Ovary (tissue), 7 donors: ENCODE measurements at regions not wholly inside any gene's neighbourhood (a gene's known extent, or its start where the extent isn't known, plus 50 kb on each side); places are given as distances from the start of the nearest gene placed in this dataset.

Experiments
- DNase-seq, 5 donors: peaks; one replicate each; pipeline ENCODE4 v3.0.0-alpha.2; 2019 to 2020
- H3K27ac ChIP-seq, 2 donors: fragments of 200-600 bp; one replicate each; pipeline versions ENCODE4 v1.5.1 to v1.8.0; 2019 to 2022
- H3K27me3 ChIP-seq: fragments of 200-600 bp; one replicate; pipeline ENCODE4 v1.8.0; 2022
- H3K36me3 ChIP-seq: fragments of 200-600 bp; sonication (generic); one replicate; pipeline ENCODE4 v1.5.1; 2019
- H3K4me1 ChIP-seq: one replicate; pipeline ENCODE4 v1.8.1; 2013; ENCODE audit warnings: mild to moderate bottlenecking, moderate library complexity; ENCODE audit not compliant: insufficient read depth
- H3K4me3 ChIP-seq: fragments of 200-600 bp; sonication (generic); one replicate; pipeline ENCODE4 v1.5.1; 2017
- H3K9me3 ChIP-seq, 2 donors: fragments of 200-600 bp in 1 of 2; sonication (generic) in 1 of 2; one replicate each; pipeline versions ENCODE4 v1.5.1 to v1.8.1; 2013 to 2019; ENCODE audit warnings: mild to moderate bottlenecking in 1 of 2, moderate library complexity in 1 of 2
- CTCF ChIP-seq, 3 donors: fragments of 450-650 bp in 2 of 3; fragments of 200-600 bp in 1 of 3; IDR thresholded peaks; one replicate each; pipeline versions ENCODE4 v1.5.1 to v1.8.0; 2016 to 2022; ENCODE audit warnings: antibody characterized with exemption in 3 of 3, mild to moderate bottlenecking in 1 of 3
- EP300 ChIP-seq: sonication (generic); formaldehyde crosslinking; IDR thresholded peaks from one replicate; pipeline ENCODE4 v1.6.1; 2017; ENCODE audit warnings: antibody characterized with exemption
- POLR2A ChIP-seq: fragments of 450-650 bp; IDR thresholded peaks from one replicate; pipeline ENCODE4 v1.6.1; 2017; ENCODE audit warnings: antibody characterized with exemption, mild to moderate bottlenecking, moderate library complexity
- WGBS, 3 donors: extraction: QIAGEN DNeasy Blood & Tissue Kit in 1 of 3; methylation state at CpG; one replicate each; pipeline versions ENCODE4 v1.1.5 to v1.1.7; 2013 to 2017; 5-methylcytosine and 5-hydroxymethylcytosine counted together
- intact Hi-C, 4 donors: fragments of 100-400 bp; cut with DNase I; formaldehyde crosslinking; loops; one replicate each; pipeline versions ENCODE4 v1.11.0 to v1.15.1; 2022 to 2023
- donor health status: DM: no; HTN: no; CAD: no; lungs with moderate emphysema.
- donor health status: DM: no; HTN: no; CAD: no.
- donor health status: Bipolar disorder and iron deficiency.
- donor health status: DM: no; HTN: no; CAD: no.
- donor health status: DM: yes; HTN: yes; CAD: no.

GRCh38 chr22:22159384-22159783 lies 85.2 kb upstream of the VPREB1 start:
- Histone ChIP-seq H3K27ac (no peak overlapping the region), H3K9me3 (no peaks in the 10 kb centered on the region), H3K4me1 (no peaks in the 10 kb centered on the region), H3K27me3 (no peaks in the 10 kb centered on the region), H3K4me3 (no peak overlapping the region), H3K36me3 (no peaks in the 10 kb centered on the region)
- WGBS, 3 donors = 55 to 63% (median 59%) methylated on average over 1 of the region's 1 CpG
- intact Hi-C loops = no loop called here
- no peak for TF ChIP-seq CTCF (IDR thresholded peaks at IDR 0.05)
- TF ChIP-seq POLR2A = no peak
- TF ChIP-seq EP300 = no peak
- no peak for DNase-seq

GRCh38 chr22:22158965-22159364 lies 85.6 kb upstream of the VPREB1 start:
- DNase-seq = no peak
- Histone ChIP-seq H3K4me3 (no peak overlapping the region), H3K27me3 (no peaks in the 10 kb centered on the region), H3K9me3 (no peaks in the 10 kb centered on the region), H3K27ac (no peak overlapping the region), H3K4me1 (no peaks in the 10 kb centered on the region), H3K36me3 (no peaks in the 10 kb centered on the region)
- intact Hi-C loops = no loop called here
- TF ChIP-seq CTCF (IDR thresholded peaks at IDR 0.05) (no peak), EP300 (no peak), POLR2A (no peak)
- 11 to 24% (median 16%) methylated on average over 3 of the region's 3 CpGs for WGBS, 3 donors

- Histone ChIP-seq H3K4me3 (no peak overlapping the region), H3K36me3 (no peaks in the 10 kb centered on the region), H3K9me3 (no peaks in the 10 kb centered on the region), H3K4me1 (no peaks in the 10 kb centered on the region), H3K27ac (no peak overlapping the region), H3K27me3 (no peaks in the 10 kb centered on the region)
- TF ChIP-seq POLR2A (no peak), EP300 (no peak), CTCF (IDR thresholded peaks at IDR 0.05) (no peak)
- no peak for DNase-seq
- intact Hi-C loops = no loop called here
- 20 to 72% (median 49%) methylated on average over 4 of the region's 4 CpGs for WGBS, 3 donors
Observed at GRCh38 chr22:22158207-22158816, 86.3 kb upstream of the VPREB1 start.

GRCh38 chr22:22157348-22157725 lies 87.2 kb upstream of the VPREB1 start:
- intact Hi-C loops = no loop called here
- TF ChIP-seq EP300 (no peak), POLR2A (no peak), CTCF (IDR thresholded peaks at IDR 0.05) (no peak)
- Histone ChIP-seq H3K4me1 (no peaks in the 10 kb centered on the region), H3K4me3 (no peak overlapping the region), H3K36me3 (no peaks in the 10 kb centered on the region), H3K27ac (no peak overlapping the region), H3K9me3 (no peaks in the 10 kb centered on the region), H3K27me3 (no peaks in the 10 kb centered on the region)
- DNase-seq = no peak
- WGBS, 3 donors = 33 to 68% (median 64%) methylated on average over 2 of the region's 2 CpGs
